ENCODE measurements at regions not wholly inside any gene's neighbourhood (a gene's known extent, or its start where the extent isn't known, plus 50 kb on each side); places are given as distances from the start of the nearest gene placed in this dataset.

DNA sequence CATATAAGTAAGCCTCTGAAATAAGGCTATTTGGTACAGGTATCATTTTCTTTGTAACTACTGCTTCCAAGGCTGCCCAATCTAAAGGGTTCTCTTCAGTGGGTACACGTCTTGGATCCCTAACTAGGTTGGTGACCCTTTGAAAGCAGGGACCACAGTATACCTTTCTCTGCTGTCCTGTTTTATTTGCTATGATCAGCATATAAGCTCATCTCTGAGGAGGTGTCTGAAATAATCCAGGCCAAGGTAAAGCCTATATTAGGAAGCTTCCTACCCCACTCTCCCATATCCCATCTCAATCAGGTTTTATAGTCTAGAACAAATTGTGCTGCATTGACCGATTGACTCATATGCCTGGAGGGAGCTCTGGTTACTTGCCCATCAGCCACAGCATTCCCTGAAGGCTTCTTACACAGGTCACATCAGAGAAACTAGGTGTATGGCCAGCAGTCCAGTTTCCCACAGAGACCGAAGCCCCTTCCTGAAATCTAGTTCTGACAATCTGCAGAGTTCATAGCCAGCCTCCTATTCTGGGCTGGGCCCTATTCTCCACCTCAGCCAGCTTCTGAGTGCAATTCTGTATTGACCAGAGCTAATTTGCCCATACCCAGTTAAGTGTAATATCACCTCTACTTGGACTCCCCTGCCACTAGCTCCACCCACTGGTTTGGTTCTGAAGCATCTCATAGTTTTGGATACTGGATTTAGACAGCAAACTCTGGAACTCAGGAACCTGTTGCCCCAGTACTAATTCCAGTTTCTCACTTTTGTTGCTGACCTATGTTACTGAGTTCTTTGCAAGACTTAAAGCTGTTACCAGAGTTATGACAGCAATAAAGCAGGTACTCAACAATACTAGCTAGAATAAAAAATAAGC lies 62.1 kb upstream of the ARHGAP20 start:
- no peak overlapping the region for H3K9ac ChIP-seq (ENCODE audit: low read length)
- no peaks in the 10 kb centered on the region for H3K79me2 ChIP-seq (ENCODE audit: insufficient read depth, low read length)
- no peaks in the 10 kb centered on the region for H3K36me3 ChIP-seq (ENCODE audit: control insufficient read depth in 1 of 2, insufficient read depth in 2 of 2, low read length in 2 of 2)
- DNase-seq (ENCODE audit: low read depth, low spot score) (no peak), ATAC-seq (no peak)
- RAD21 ChIA-PET (ENCODE audit: low non-redundant PET in 1 of 2, low total read pairs in 2 of 2, uncharacterized antibody in 2 of 2, unreplicated experiment in 2 of 2), result no interaction called here
- H3K9me3 ChIP-seq (ENCODE audit: control insufficient read depth in 1 of 2, insufficient read depth in 1 of 2, low read depth in 1 of 2, low read length in 2 of 2), result no peaks in the 10 kb centered on the region
- H3K4me3 ChIP-seq (replicated peaks in 1 of 2; ENCODE audit: low read depth in 1 of 2, low read length in 2 of 2), result no peak overlapping the region
- H3K27me3 ChIP-seq (ENCODE audit: insufficient read depth, low read length), result no peaks in the 10 kb centered on the region; the same call in none of the 2 replicates
- no peaks in the 10 kb centered on the region for H3K4me1 ChIP-seq (ENCODE audit: control insufficient read depth in 1 of 2, insufficient read depth in 2 of 2, low read length in 2 of 2)
- no peak overlapping the region for H3K4me2 ChIP-seq (ENCODE audit: low read length)
- intact Hi-C loops (cut with micrococcal nuclease), result no loop called here
- H3K27ac ChIP-seq (ENCODE audit: low read depth, low read length), result no peak overlapping the region
- CTCF ChIA-PET, result interaction anchor here (1.2 kb wide), 1 partner anchor 9 kb away, joined by 3 read pairs; no protein-coding TSS in a partner anchor
- no peaks in the 10 kb centered on the region for H4K20me1 ChIP-seq (ENCODE audit: insufficient read depth)
- H2AFZ ChIP-seq (ENCODE audit: low read depth, low read length, poor library complexity, severe bottlenecking), result no peak overlapping the region
- BruUV-seq (replicated peaks), result no TSS peak
- POLR2A ChIA-PET, result no interaction called here
- no peaks in the 10 kb centered on the region for H3K9me2 ChIP-seq (ENCODE audit: insufficient read depth)
- TF ChIP-seq SIN3A (IDR thresholded peaks at IDR 0.05; ENCODE audit: low read depth) (no peak), CBX3 (IDR thresholded peaks at IDR 0.05; ENCODE audit: low read depth) (no peak), RAD21 (IDR thresholded peaks at IDR 0.05; ENCODE audit: low read depth) (no peak), JUND (IDR thresholded peaks at IDR 0.05) (no peak), ZNF274 (IDR thresholded peaks at IDR 0.05; ENCODE audit: low read depth, low read length) (no peak)
- TF ChIP-seq, protein P1, sequence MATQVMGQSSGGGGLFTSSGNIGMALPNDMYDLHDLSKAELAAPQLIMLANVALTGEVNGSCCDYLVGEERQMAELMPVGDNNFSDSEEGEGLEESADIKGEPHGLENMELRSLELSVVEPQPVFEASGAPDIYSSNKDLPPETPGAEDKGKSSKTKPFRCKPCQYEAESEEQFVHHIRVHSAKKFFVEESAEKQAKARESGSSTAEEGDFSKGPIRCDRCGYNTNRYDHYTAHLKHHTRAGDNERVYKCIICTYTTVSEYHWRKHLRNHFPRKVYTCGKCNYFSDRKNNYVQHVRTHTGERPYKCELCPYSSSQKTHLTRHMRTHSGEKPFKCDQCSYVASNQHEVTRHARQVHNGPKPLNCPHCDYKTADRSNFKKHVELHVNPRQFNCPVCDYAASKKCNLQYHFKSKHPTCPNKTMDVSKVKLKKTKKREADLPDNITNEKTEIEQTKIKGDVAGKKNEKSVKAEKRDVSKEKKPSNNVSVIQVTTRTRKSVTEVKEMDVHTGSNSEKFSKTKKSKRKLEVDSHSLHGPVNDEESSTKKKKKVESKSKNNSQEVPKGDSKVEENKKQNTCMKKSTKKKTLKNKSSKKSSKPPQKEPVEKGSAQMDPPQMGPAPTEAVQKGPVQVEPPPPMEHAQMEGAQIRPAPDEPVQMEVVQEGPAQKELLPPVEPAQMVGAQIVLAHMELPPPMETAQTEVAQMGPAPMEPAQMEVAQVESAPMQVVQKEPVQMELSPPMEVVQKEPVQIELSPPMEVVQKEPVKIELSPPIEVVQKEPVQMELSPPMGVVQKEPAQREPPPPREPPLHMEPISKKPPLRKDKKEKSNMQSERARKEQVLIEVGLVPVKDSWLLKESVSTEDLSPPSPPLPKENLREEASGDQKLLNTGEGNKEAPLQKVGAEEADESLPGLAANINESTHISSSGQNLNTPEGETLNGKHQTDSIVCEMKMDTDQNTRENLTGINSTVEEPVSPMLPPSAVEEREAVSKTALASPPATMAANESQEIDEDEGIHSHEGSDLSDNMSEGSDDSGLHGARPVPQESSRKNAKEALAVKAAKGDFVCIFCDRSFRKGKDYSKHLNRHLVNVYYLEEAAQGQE (IDR thresholded peaks at IDR 0.05; ENCODE audit: low read depth), result no peak
